T-helper 1 cell treated with Interleukin-12 subunit alpha and Interleukin-12 subunit beta and Interleukin-4 antibody, amounts not matched to agents 30 ng/mL and 1 ng/mL, for 36 hours (primary cell): ENCODE measurements at regions not wholly inside any gene's neighbourhood (a gene's known extent, or its start where the extent isn't known, plus 50 kb on each side); places are given as distances from the start of the nearest gene placed in this dataset.

Source experiments
- intact Hi-C: fragments of 100-400 bp; cut with micrococcal nuclease; formaldehyde crosslinking; loops from one replicate; pipeline ENCODE4 v1.15.1; 2024

- intact Hi-C loops: loop anchor here (1.0 kb wide), 1 partner anchor 429 kb away; no protein-coding TSS in a partner anchor
These were observed 427.2 kb downstream of the FAT4 start for GRCh38 chr4:125741825-125742452.

DNA sequence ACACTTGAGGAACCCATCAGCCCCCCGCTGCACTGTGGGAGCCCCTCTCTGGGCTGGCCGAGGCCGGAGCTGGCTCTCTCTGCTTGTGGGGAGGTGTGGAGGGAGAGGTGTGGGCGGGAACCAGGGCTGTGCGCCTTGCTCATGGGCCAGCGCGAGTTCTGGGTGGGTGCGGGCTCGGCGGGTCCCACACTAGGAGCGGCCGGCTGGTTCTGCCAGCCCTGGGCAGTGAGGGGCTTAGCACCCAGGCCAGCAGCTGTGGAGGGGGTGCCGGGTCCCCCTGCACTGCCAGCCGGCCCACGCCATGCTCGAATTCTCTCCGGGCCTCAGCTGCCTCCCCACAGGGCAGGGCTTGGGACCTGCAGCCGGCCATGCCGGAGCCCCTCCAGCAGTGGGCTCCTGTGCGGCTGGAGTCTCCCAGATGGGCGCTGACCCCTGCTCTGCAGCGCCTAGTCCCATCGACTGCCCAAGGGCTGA, 430.2 kb downstream of the FAT4 start:
- intact Hi-C loops: no loop called here

GRCh38 chr4:125749354-125749753, 434.6 kb downstream of the FAT4 start:
- intact Hi-C loops: no loop called here

GRCh38 chr4:125750399-125750798, 435.6 kb downstream of the FAT4 start:
- intact Hi-C loops: no loop called here

GRCh38 chr4:125750828-125751466, 436.2 kb downstream of the FAT4 start:
- intact Hi-C loops: no loop called here

DNA sequence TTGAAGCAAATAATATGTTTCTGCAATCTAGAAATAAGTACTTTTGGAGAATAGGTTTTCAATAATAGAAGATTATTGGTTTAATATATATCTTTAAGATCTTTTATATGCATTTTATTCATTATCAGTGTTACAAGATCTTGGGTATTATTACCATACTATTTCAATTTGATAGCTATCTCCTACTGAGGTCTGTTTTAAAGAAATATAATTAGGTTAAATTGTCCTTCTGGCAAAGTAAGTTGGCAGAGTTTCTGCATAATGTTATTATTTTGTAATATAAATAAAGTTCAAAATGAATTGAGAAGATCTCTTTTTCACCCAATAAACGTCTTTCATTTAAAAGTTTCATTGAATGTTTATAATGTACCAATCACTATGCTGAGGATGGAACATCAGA, 443.7 kb downstream of the FAT4 start:
- intact Hi-C loops: no loop called here

DNA sequence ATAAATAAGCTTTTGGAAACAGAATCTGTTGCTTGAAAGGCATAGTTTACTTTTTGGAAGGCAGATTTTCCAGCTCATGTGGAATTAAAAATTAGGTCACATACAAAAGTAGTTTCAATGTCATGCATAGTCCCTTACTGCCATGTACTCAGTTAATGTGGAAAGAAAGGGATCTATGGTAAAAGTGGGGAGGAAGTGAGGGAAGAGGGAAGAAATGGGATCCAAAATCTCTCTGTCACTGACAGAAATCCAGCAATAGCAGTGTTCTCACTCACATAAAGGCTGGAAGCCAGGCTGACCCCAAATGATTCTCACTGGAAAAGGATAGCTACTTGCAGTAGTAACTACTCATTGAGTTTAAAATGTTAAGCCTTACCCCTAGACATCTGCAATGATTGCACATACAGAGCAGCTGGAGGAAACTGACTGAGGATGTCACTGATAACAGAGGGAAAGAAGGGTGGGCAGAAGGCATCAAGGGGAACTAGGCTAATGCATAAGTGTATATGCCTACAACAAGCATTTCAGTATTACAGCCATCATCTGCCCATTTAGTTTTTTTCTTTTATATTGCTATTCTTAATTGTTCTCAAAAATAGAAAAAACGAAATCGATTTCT, 445.6 kb downstream of the FAT4 start:
- intact Hi-C loops: no loop called here

DNA sequence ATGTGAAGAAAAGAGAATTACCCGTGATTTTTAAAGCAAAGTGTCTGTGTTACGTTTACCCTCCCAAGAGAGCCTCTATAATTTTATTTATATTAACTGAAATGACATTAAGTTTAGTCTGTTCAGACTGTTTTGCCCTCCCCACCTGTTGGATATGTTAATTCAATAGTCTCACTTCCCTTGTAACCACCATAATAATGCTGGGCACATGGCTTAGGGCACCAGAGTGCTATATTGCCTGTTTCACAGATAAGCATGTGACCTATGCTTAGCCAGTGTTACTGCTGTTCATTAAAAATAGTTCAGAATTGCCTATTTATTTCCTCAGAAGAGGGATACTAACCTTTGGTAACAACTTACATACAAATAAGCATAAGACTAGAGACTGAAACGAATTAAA, 446.2 kb downstream of the FAT4 start:
- intact Hi-C loops: no loop called here

DNA sequence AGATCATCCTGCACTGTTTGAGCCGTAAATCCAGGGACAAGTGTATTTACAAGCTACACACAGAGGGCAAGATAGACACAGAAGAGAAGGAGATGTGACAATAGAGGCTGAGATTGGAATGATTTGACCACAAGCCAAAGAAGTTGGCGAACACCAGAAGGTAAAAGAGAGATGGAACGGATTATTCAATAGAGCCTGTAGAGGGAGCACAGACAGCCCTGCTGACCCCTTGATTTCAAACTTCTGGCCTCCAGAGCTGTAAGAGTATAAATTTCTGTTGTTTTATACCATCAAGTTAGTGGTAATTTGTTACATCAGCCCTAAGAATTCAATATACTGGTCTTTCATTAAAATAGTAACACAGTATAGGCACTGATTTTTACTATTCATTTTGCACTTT, 447.8 kb downstream of the FAT4 start:
- intact Hi-C loops: no loop called here

- intact Hi-C loops: no loop called here
These were observed 451.2 kb downstream of the FAT4 start for GRCh38 chr4:125765941-125766340.

DNA sequence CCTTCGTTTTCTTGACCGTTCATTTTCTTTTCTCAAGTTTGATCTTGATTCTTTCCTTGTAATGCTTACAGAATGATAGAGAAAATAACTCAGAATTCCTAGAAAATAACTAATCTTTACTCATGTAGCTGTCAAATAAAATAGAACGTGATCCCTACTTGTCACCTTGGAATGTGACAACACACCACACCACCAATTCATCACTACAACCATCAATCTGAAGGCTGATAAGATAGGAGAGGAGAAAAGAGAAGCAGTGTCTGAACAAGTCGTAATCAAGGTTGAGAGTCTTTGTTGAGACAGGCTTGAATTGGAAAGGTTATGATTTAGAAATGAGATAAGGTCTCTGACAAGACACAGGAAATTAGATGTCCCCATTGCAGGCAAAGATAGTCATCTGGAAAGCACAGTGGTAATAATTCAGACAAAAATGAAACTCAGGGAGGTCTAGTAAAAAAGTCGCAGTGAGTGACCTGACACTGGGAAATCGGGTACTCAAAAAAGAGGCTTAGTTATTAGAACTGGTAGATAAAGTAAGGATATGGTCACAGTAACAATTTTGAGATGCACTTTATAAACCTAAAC, 456.2 kb downstream of the FAT4 start:
- intact Hi-C loops: no loop called here

DNA sequence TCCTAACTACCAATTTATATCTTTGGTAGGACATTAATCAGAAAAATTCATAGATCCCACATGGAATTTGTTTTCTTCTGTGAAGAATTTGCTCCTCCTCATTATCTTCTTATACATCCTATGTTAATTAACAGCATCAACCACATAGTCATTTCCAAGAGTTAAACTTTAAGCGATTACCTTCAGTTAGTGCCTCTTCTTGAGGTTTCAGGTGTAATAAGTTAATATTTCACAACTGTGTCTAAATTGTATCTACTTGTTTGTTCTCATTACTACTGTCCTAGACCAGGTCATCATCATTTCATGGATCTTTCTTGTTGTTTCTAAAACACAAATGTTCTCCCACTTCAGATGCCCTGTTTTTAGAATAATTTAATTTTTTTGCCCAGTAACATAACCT, 457.9 kb downstream of the FAT4 start:
- intact Hi-C loops: no loop called here

GRCh38 chr4:125773502-125773901, 458.7 kb downstream of the FAT4 start:
- intact Hi-C loops: no loop called here

GRCh38 chr4:125773931-125774330, 459.2 kb downstream of the FAT4 start:
- intact Hi-C loops: no loop called here

DNA sequence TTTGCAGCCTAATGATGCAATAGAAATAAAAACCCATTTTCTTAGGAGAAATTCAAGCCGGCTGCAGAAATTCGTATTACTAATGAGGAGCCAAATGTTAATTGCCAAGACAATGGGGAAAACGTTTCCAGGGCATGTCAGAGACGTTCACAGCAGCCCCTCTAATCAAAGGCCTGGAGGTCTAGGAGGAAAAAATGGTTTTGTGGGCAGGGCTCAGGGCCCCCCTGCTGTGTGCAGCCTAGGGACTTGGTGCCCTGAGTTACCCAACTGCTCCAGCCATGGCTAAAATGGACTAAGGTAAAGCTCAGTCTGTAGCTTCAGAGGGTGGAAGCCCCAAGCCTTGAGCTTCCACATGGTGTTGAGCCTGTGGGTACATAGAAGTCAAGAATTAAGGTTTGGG, 461.4 kb downstream of the FAT4 start:
- intact Hi-C loops: no loop called here

- intact Hi-C loops: no loop called here
These were observed 465.4 kb downstream of the FAT4 start for GRCh38 chr4:125780164-125780563.

DNA sequence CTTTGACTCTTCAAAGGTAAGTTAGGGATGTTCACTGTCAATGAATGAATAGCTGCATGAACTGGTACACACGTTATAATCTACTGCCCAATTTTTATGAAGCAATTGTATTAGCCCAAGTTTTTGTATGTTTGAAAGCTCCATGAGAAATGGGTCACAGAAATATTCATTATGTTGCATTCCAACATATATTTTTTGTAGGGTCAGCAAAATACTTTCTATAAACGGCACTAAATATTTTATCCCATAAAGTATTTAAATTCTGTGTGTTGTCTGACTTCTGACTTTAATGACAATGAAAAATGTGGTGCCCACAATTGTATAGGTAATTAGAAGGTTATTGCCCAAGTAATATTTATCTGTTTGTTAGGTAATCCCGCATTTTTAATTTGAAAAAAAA, 466.0 kb downstream of the FAT4 start:
- intact Hi-C loops: no loop called here

- intact Hi-C loops: no loop called here
These were observed 466.9 kb downstream of the FAT4 start for GRCh38 chr4:125781651-125782050.

GRCh38 chr4:125784741-125785140, 470.0 kb downstream of the FAT4 start:
- intact Hi-C loops: no loop called here

- intact Hi-C loops: no loop called here
These were observed 473.0 kb downstream of the FAT4 start for GRCh38 chr4:125787707-125788106.

- intact Hi-C loops: no loop called here
These were observed 474.3 kb downstream of the FAT4 start for GRCh38 chr4:125789023-125789422.

- intact Hi-C loops: no loop called here
These were observed 477.1 kb downstream of the FAT4 start for GRCh38 chr4:125791896-125792295.
